ENCODE measurements at regions not wholly inside any gene's neighbourhood (a gene's known extent, or its start where the extent isn't known, plus 50 kb on each side); places are given as distances from the start of the nearest gene placed in this dataset.

GRCh38 chr12:84128117-84128991 lies 784.2 kb downstream of the SLC6A15 start:
- H2BK15ac ChIP-seq (ENCODE audit: low read length): no peak overlapping the region
- no peak overlapping the region for H3K56ac ChIP-seq (replicated peaks; ENCODE audit: insufficient read length, low read depth, low read length)
- ChIA-PET CTCF (ENCODE audit: partially characterized antibody) (interaction anchor here (0.8 kb wide), 1 partner anchor 8 kb away, joined by 3 read pairs; no protein-coding TSS in a partner anchor), POLR2A (ENCODE audit: partially characterized antibody) (no interaction called here)
- H4K5ac ChIP-seq (ENCODE audit: insufficient read length, low read depth, low read length): no peak overlapping the region
- WGBS, 2 experiments (ENCODE audit: extremely low coverage in 1 of 2, insufficient coverage in 1 of 2, insufficient read length in 1 of 2, insufficient replicate concordance in 2 of 2, low coverage in 1 of 2, low lambda C conversion rate in 2 of 2, missing lambda C conversion rate in 1 of 2): 84% methylated on average over 25 of the region's 25 CpGs; no CpG with 5 or more reads in 1 of the 2 experiments
- H2BK20ac ChIP-seq (ENCODE audit: low read length): no peak overlapping the region
- no peaks in the 10 kb centered on the region for H3K23me2 ChIP-seq (ENCODE audit: low read depth, low read length)
- peak overlapping the region; percentile 45; the same call in 1 of the 2 replicates for H2AFZ ChIP-seq (ENCODE audit: low read length)
- peaks cover 0 to 1% of the 10 kb centered on the region in 2 experiments for H4K20me1 ChIP-seq (replicated peaks in 1 of 2; ENCODE audit: control insufficient read depth in 1 of 2, insufficient read depth in 2 of 2, low read length in 2 of 2)
- H4K8ac ChIP-seq (ENCODE audit: extremely low read depth, insufficient read depth, low read length): peak overlapping the region; percentile 65
- no peak overlapping the region for H2BK120ac ChIP-seq (replicated peaks; ENCODE audit: low read depth, low read length)
- H3K79me1 ChIP-seq (ENCODE audit: low read depth, low read length): no peaks in the 10 kb centered on the region
- no peak overlapping the region for H2BK5ac ChIP-seq (ENCODE audit: low read depth, low read length)
- no peak overlapping the region for H3K4ac ChIP-seq (replicated peaks; ENCODE audit: insufficient read length, low read depth, low read length)
- no peaks in the 10 kb centered on the region for H3K27me3 ChIP-seq (replicated peaks in 1 of 4; ENCODE audit: control insufficient read depth in 3 of 4, extremely low read depth in 1 of 4, insufficient read depth in 3 of 4, low read length in 3 of 4)
- H2AK5ac ChIP-seq (ENCODE audit: low read depth, low read length): no peak overlapping the region
- H3K18ac ChIP-seq (ENCODE audit: extremely low read depth, low read length): no peak overlapping the region
- no peaks in the 10 kb centered on the region for H3K36me3 ChIP-seq (ENCODE audit: control insufficient read depth in 2 of 4, insufficient read depth in 4 of 4, low read length in 3 of 4)
- no peak overlapping the region for H3K4me3 ChIP-seq (ENCODE audit: extremely low read depth in 1 of 4, insufficient read depth in 2 of 4, low read depth in 3 of 4, low read length in 4 of 4)
- no peaks in the 10 kb centered on the region for H3K4me1 ChIP-seq (replicated peaks in 1 of 4; ENCODE audit: control insufficient read depth in 3 of 4, insufficient read depth in 4 of 4, low read length in 3 of 4)
- no peak overlapping the region for H3K4me2 ChIP-seq (ENCODE audit: insufficient read depth in 1 of 2, low read depth in 2 of 2, low read length in 2 of 2)
- no peak overlapping the region for H4K91ac ChIP-seq (replicated peaks; ENCODE audit: insufficient read length, low read length)
- H2BK12ac ChIP-seq (ENCODE audit: low read depth, low read length): no peak overlapping the region
- no peak overlapping the region for H3K14ac ChIP-seq (ENCODE audit: insufficient read length)
- no peaks in the 10 kb centered on the region; a peak in 1 of 4 replicates for H3K9me3 ChIP-seq (ENCODE audit: insufficient read depth in 2 of 2, low read depth in 1 of 2, low read length in 1 of 2)
- no peak overlapping the region for H3K9ac ChIP-seq (replicated peaks in 1 of 4; ENCODE audit: extremely low read depth in 1 of 4, low read depth in 3 of 4, low read length in 3 of 4)
- no peak for FAIRE-seq
- no peak overlapping the region for H3K27ac ChIP-seq (ENCODE audit: low read depth, low read length)
- no peak for DNase-seq (ENCODE audit: low read depth in 1 of 2, low spot score in 2 of 2)
- H3K23ac ChIP-seq (ENCODE audit: insufficient read length): no peak overlapping the region
- H3K79me2 ChIP-seq (ENCODE audit: control insufficient read depth in 1 of 2, insufficient read depth in 2 of 2, low read length in 2 of 2): no peaks in the 10 kb centered on the region
- no peak for TF ChIP-seq MAX (IDR thresholded peaks at IDR 0.05)
- TF ChIP-seq TEAD4 (IDR thresholded peaks at IDR 0.05; ENCODE audit: low read depth, low read length): no peak
- no peak for TF ChIP-seq ATF2 (IDR thresholded peaks at IDR 0.05; ENCODE audit: low read length)
- no peak for TF ChIP-seq SIX5 (IDR thresholded peaks at IDR 0.05; ENCODE audit: low read depth, low read length)
- no peak for TF ChIP-seq KDM4A (IDR thresholded peaks at IDR 0.05; ENCODE audit: low read depth, low read length, severe bottlenecking)
- no peak for TF ChIP-seq ZNF274 (IDR thresholded peaks at IDR 0.05; ENCODE audit: borderline replicate concordance, extremely low read depth, low read length)
- TF ChIP-seq JUND (IDR thresholded peaks at IDR 0.05; ENCODE audit: low read length): no peak
- TF ChIP-seq TCF12 (IDR thresholded peaks at IDR 0.05; ENCODE audit: low read depth, low read length): no peak
- no peak for TF ChIP-seq E2F6 (IDR thresholded peaks at IDR 0.05)
- no peak for TF ChIP-seq SIRT6 (IDR thresholded peaks at IDR 0.05; ENCODE audit: low read length)

All from H1 (cell line).